G401.6 (cell line): ENCODE measurements at regions not wholly inside any gene's neighbourhood (a gene's known extent, or its start where the extent isn't known, plus 50 kb on each side); places are given as distances from the start of the nearest gene placed in this dataset.
"Not testable (repeated sequence)": the region's sequence is repeated elsewhere in the genome, so short reads cannot be mapped to it uniquely, and the experiment has no call there.

ENCODE experiments used
- FAIRE-seq: peaks from 2 replicates; lab custom pipeline; 2012; peaks lifted over from hg19 to GRCh38; lab: Jason Lieb, UNC

DNA sequence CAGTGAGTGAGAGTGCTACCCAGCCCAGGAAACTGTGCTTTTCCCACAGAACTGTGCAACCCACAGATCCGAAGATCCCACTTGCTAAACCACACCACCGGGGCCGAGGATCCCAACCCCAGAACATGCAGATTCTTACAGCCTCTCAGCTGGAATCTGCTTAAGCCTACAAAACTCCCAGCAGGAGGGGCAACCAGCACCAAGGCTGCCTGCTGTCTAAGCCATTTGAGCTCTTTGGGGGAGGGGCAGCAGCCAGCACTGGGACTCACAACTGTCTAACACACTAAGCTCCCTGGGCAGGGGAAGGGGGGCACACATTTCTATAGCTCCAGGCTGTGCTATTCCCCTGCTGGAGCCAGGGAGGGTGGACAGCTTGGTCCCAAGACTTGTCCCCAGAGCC, 529.9 kb downstream of the XPNPEP1 start:
- FAIRE-seq, result no peak

DNA sequence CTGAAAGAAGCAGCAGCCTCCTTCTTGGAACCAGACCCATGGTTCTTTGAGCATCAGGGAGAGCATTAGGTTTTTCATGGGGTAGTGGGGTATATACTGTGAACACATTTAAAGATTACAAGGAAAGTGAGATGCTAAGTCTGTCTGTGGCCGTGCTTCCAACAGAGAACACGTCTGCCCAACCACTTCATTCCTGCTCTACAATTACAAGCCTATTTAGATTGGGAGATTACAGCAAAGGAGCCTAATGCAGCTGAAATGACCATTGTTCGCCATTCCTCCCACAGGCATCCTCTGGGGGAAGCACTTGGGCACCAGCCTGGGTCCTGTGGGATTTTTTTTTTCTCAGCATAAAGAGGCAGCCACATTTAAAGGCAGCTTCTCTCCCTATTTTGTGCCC, 536.4 kb downstream of the XPNPEP1 start:
- no peak for FAIRE-seq

DNA sequence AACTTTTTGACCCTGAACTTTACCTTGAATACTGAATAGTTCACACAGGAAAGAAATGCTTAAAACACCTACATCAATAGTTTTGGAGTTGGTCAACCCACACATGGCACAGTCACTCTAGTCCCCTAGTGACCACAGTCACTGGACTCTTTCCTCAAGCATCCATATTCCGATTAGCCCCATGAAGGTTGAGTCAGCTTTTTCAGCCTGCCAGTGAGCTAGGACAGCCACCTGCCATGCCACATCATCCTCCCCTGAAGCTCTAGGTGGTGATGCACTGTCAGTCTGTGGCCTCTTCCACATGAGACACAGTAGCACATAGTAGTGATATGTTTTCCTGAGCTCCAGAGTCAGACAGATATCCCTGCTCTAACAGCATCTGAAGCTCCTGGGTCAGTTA, 537.2 kb downstream of the XPNPEP1 start:
- no peak for FAIRE-seq

DNA sequence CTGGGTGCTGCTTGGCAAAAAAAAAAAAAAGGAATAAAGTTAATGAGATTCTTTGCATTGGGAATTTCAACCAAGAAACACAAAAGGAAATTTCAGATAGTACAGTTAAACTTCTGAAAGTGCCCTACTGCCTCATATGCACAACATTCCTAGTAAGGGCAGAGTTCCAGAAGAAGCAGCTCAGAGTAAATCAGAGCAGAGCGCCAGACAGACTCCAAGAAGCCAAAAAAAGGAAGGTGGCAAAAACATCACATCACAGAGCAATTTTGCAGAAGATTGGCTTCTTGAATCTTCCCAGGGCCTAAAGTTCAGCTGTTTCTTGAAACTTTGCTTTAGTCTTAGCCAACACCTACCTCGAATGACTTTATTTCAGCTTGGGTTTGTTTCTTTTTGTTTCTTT, 544.1 kb downstream of the XPNPEP1 start:
- no peak for FAIRE-seq

DNA sequence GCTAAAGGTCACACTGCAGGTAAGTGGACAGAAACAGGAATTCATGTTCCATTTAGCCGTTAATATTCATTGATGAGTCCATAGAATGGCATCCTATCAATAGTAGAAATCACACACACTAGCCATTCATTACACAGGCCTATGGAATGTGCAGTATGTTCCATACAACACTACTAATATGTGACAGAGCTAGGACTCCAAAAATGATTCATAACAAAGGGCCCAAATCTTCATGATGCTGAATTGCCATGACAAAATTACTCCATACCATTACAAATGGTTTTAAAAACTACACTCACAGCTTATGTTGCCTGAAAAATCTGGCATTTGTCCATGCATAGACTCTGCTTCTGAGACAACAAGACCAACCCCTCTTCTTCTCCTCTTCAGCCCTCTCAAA, 549.1 kb downstream of the XPNPEP1 start:
- FAIRE-seq, result no peak

DNA sequence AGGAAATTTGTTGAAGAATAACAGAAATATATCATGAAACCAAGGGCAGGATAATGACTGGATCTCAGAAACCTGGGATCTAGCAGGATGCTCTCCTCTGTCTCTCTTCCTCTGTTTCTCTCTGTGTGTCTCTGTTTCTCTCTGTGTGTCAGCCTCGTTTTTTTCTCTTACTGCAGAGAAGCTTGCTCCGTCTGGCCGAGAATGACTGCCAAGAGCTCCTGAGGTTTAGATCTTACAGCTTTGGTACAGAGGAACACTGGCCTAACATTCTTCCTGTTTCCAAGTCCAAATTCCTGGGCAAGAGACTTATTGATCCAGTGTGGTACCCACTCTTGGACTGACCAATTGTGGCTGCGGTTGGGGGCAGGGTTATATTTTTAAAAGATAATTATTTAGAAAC, 564.0 kb downstream of the XPNPEP1 start:
- no peak for FAIRE-seq

DNA sequence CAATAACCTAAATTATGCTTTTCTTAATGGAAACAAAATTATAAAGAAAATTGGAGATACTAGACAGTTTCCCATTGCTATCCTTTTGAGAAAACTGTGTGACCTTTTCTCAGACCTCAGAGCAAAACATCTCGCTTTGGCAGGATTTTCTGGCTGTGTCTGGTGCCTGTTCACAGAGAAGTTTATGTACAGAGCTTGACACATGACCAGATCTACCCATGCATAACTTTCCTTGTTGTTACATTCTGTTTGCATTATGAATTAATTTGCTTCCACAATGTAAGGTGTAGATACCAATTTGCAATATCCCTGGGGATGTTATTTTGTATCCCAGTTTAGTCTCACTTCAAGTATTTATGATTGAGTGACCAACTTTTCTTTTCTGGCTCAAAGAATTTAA, 565.0 kb downstream of the XPNPEP1 start:
- FAIRE-seq, result no peak

DNA sequence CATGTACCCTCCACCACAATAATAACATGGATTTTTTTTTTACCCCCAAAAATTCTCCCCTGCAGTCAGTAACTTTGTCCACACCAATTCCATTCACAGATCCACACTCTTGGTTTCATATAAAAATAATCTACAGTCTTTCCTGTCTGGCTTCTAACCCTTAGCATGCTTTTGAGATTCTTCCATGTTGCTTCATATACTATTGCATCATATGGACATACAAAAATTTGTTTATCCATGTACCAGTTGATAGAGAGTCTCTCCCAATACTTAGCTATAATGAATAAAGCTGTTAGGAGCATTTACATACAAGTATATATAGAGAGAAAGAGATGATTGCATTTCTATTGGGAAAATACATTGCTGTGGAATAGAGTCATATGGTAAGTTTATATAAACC, 575.0 kb downstream of the XPNPEP1 start:
- FAIRE-seq, result no peak

DNA sequence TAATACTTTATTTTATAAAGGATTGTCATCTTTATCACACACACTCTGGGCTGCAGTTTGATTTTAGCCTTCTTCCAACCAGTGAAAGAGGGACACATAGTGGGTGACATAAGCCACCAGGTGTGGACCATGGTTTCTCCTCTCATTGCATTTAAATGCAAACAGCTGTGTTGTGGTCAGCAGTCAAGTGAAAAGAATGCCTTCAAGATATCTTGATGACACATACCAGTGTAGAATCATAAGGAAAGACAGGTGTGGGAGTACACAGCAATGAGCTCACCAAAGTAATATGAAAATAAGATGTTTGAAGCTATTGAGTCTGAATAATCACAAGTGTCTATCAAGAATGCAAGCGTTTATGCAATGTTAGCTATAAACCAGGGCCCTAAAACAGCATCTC, 580.0 kb downstream of the XPNPEP1 start:
- no peak for FAIRE-seq

DNA sequence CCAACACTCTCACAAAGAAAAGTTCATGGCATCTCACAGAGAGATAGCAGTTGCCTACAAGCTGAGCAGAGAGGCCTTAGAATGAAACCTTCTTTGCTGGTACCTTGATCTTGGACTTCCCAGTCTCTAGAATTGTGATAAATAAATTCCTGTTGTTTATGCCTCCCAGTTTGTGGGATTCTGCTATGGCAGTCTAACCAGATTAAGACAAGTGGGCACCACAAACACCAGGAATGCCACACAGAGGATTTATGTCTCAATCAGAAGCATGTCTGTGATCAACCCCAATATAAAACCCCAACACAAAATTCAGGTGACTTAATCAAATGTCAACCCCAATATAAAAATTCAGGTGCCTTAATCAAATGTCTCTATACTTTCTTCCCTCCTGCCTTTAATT, 581.3 kb downstream of the XPNPEP1 start:
- no peak for FAIRE-seq

DNA sequence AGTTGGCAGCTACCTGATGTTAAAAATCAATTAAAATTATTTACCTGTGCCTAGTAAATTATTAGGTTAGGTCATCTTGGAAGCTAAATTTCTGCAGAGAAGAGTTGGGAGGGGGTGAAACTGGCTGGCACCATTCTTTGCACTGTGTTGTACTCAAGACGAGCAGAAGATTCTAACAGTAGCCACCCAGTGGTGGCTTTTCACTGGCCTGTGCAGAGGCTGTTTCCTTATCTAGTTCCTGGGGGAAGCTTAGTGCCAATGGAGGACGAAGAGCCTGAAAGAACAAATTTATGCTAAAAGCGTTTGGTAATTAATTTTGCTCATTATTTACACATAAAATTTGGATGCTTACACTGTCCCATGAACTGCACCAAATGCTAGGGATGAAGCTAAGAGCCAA, 595.3 kb downstream of the XPNPEP1 start:
- FAIRE-seq, result no peak

DNA sequence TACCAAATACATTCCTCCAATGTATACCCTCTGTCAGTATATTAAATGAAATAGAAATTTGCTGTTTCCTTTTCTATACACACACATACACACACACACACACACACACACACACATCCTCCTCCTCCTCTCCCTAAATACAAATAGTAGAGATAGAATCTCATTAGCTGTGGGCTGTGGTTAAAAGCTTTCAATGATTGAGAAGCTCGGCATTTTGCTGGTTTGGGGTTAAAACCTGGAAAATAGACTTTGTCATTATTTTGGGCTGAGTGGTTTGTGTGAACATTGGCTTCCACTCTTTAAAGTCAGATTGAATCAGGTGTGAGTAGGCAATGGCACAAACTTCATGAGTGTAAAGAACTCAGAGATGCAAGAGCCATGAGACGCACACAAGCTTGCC, 596.0 kb downstream of the XPNPEP1 start:
- FAIRE-seq, result no peak

DNA sequence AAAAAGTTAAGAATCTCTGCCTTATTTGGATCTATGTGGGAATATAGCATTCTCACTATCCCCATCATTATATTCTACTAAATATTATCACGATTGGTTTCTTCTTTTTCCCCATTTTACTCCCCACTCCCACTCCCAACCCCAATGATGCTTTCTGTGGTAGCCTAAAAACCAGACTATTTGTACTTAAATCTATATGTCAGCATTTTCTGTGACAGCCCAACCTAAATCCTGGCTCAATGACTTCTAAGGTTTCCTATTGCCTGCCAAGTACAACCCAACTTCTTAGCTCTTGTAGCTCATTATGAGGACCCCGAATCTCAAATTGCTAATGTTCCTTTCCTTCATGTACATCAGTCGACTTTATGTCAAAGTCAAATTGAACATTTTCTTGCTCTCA, 598.6 kb downstream of the XPNPEP1 start:
- FAIRE-seq, result no peak

DNA sequence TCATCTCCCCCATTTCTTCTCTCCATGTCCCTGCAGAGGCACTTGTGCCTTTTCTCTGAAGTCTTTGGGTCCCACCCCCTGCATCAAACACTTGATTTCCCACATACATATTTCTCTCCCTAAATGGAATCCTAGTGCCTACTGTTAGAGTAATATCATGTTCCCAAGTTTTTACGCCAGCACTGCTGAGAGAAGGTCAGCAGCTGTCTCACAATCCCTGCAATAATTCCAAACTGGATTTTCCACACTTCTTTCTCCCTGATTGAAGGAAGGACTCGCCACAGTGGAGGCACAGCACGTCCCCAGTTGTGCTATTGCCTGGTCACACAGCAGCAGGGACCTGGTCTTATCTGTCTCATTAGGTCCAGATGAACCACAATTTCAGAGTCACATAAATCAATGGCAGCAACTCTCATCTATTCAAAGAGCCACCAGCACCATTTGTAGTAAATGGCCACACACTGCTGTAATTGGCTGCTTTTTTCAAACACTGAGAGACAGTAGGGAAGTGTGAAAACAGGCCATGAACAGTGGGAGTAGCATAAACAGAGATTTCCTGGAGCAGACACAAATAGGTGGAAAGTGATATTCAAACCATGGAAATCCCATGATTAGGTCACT, 605.5 kb downstream of the XPNPEP1 start:
- FAIRE-seq, result no peak

DNA sequence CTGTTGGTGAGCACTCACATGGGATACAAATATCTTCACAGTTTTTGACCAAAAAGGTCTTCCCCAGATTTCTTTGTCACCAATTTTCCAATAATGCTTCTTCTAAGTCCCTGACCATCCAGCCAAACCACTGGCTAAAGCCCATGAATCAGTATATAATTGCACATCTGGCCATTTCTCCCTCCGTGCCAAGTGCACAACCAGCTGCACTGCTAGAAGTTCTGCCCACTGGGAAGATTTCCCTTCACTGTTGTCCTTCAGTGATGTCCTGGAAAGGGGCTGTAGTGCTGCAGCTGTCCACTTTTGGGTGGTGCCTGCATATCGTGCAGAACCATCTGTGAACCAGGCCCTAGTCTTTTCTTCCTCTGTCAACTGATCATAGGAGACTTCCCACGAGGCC, 609.3 kb downstream of the XPNPEP1 start:
- not testable (repeated sequence) for FAIRE-seq

DNA sequence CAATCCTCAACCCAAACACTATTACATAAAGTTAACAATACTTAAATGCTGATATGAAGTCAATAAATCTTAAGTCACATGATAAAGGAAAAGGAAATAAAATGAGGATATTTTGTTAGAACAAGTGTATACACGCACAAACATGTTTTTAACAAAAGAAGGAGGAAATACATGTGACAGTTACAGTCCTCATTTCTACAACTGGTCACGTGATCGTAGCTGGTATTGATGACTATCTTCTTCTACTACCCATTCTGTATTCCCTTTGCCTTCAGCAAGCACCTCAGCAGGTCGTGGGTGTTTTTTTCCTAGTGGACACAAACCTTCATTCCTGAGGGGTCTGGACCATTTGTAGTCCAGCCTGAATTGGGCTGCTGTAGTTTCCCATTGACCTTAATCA, 610.8 kb downstream of the XPNPEP1 start:
- FAIRE-seq, result not testable (repeated sequence)

DNA sequence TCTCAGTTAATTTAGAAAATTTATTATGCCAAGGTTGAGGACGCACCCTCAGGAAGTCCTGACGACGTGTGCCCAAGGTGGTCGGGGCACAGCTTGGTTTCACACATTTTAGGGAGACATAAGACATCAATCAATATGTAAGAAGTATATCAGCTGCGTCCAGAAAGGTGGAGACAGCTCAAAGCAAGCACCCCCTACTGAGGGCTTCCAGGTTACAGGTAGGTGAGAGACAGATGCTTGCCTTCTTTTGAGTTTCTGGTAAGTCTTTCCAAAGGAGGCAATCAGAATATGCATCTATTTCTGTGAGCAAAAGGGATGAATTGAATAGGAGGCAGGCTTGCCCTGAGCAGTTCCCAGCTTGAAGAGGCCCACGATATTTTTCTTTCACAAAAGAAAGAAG, 614.3 kb downstream of the XPNPEP1 start:
- FAIRE-seq, result no peak

DNA sequence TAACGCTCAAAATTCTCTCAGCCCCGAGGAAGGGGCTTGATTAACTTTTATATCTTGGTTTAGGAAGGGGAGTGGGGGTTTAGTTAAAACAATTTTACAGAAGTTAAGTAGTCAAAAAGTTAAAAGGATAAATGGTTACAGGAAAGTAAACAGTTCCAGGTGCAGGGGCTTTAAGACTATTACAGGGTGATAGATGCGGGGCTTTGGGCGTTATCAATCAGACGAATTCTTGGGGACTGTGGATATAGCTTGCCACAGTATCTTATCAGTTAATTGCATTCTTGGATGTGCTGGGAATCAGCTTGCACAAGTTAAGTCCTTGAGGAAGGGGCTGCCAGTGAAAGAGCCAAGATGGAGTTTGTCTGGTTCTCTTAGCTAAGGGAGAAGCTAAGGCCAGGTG, 616.2 kb downstream of the XPNPEP1 start:
- not testable (repeated sequence) for FAIRE-seq

DNA sequence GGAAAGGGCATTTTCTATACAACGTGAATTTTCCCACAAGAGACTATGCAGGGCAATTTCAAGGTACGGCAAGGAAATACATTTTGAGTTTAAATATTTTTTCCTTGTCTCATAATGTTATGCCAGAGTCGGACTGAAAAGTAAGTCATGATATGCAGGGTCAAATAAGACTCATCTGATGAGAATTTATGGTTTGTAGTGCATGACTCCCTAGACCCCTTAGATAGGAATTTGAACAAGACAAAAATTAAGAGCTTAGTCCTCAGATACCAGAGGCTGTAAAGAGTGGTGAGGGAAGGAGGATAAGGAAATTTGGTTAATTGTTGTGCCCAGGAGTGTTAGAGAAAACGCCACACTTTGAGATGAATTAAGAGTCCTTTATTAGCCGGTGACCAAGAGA, 616.6 kb downstream of the XPNPEP1 start:
- no peak for FAIRE-seq

DNA sequence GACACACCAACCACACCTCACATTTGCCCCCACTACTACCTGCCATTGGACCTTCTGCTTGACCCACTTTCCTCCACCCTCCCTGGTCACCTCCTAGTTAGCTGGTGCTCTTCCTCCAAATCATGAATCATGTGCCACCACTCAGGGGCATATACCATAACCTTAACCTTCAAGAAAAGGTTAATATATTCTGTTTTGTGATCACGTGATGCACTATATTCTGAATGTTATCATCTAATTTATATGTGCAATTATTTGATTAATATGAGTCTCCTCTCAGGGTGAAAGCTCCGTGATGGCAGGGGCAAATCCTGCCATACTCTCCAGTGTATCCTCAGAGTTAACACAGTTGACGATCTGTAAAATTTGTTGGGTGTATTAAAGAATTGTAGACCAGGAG, 635.5 kb downstream of the XPNPEP1 start:
- FAIRE-seq, result no peak

DNA sequence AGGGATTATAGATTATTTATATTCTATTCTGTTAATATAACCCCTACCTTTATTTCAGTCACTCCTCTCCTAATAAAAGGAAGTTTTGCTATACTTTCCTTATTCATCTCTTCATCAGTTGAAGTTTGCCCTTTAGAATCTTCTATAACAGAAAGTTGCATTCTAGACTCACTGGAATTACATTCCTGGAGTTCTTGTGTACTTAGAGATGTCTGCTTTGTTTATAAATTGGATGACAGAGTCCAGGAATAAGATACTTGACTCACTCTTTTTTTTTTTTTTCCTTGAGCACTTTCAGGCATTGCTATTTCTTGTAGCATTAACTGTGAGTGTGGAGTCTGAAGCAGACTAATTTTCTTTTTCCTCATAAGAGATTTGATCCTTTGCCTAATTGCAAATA, 640.8 kb downstream of the XPNPEP1 start:
- no peak for FAIRE-seq

DNA sequence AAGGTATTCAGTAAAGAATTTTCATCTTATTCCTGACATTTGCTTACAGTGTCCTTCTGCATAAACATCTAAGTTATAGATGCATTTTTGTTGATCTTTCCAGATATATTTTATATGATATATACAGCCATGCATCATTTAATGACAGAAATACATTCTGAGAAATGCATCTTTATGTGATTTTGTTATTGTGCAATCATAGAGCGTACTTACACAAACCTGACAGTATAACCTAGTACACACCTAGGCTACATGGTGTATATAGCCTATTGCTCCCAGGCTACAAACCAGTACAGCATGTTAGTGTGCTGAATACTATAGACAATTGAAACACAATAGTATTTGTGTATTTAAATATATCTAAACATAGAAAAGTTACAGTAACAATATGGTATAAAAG, 642.0 kb downstream of the XPNPEP1 start:
- no peak for FAIRE-seq

DNA sequence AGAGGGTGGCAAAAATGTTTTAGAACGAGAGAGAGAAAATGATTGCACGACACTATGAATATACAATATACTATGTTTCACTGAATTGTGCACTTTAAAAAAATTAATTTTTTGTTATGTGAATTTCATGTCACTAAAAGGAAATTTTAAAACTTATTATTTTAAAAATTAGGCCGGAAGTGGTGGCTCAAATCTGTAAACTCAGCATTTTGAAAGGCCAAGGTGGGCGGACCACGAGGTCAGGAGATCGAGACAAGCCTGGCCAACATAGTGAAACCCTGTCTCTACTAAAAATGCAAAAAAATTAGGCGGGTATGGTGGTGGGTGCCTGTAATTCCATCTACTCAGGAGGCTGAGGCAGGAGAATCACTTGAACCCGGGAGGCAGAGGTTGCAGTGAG, 642.5 kb downstream of the XPNPEP1 start:
- FAIRE-seq, result no peak

DNA sequence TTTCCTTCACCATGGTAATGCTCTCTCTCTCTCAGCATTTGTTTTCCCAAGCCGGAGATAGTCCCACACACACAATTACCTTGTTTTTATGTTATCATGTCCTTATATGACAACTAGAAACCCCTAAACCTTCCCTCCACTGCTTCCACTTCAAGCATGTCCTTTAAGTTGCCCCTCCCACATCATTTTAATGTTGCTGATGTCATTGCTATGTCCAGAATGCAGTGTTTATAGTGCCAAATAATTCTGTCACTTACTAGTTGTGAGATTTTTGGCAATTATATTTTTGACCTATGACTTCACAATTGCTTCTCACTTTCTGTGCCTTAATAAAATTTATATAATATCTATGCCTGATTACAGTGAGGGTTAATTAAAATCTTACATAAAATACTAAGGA, 645.9 kb downstream of the XPNPEP1 start:
- no peak for FAIRE-seq

DNA sequence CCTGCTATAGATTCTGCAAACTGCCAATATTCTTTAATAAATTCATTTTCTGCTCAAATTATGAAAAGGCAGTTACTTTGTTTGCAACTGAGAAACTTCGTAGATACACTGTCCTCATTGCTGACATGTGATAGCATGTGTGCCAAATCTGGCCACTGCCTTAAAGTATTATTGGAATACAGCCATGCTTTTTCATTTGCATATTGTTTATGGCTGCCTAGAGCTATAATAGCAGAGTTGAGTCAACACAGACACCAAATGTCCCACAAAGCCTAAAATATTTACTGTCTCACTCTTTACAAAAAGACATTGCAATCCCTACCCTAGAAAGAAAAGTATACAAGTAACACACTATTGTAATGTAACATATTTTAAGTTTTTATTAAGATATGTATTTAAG, 647.4 kb downstream of the XPNPEP1 start:
- FAIRE-seq, result no peak
